ENCODE measurements at regions not wholly inside any gene's neighbourhood (a gene's known extent, or its start where the extent isn't known, plus 50 kb on each side); places are given as distances from the start of the nearest gene placed in this dataset.

- no peak for TF ChIP-seq CTCF (IDR thresholded peaks at IDR 0.05; ENCODE audit: extremely low read depth, insufficient read depth, missing control alignments)
- in situ Hi-C loops (cut with MboI; ENCODE audit: low pct_unique_long_range_greater_than_20kb, low sequenced_read_pairs, unreplicated experiment) = no loop called here
- no peak for DNase-seq (ENCODE audit: low spot score)
These were observed 803.3 kb upstream of the CELF4 start for GRCh38 chr18:38368886-38369285.

- TF ChIP-seq CTCF (IDR thresholded peaks at IDR 0.05; ENCODE audit: extremely low read depth, insufficient read depth, missing control alignments) = no peak
- in situ Hi-C loops (cut with MboI; ENCODE audit: low pct_unique_long_range_greater_than_20kb, low sequenced_read_pairs, unreplicated experiment) = no loop called here
- DNase-seq (ENCODE audit: low spot score) = no peak
These were observed 802.6 kb upstream of the CELF4 start for GRCh38 chr18:38368246-38368645.

- no peak for DNase-seq (ENCODE audit: low spot score)
- in situ Hi-C loops (cut with MboI; ENCODE audit: low pct_unique_long_range_greater_than_20kb, low sequenced_read_pairs, unreplicated experiment) = no loop called here
- TF ChIP-seq CTCF (IDR thresholded peaks at IDR 0.05; ENCODE audit: extremely low read depth, insufficient read depth, missing control alignments) = no peak
These were observed 801.9 kb upstream of the CELF4 start for GRCh38 chr18:38367473-38367872.

GRCh38 chr18:38362286-38362792, 796.7 kb upstream of the CELF4 start:
- in situ Hi-C loops (cut with MboI; ENCODE audit: low pct_unique_long_range_greater_than_20kb, low sequenced_read_pairs, unreplicated experiment) = no loop called here

GRCh38 chr18:38358805-38359657, 793.4 kb upstream of the CELF4 start:
- no peak for DNase-seq (ENCODE audit: low spot score)
- in situ Hi-C loops (cut with MboI; ENCODE audit: low pct_unique_long_range_greater_than_20kb, low sequenced_read_pairs, unreplicated experiment) = no loop called here
- no peak for TF ChIP-seq CTCF (IDR thresholded peaks at IDR 0.05; ENCODE audit: extremely low read depth, insufficient read depth, missing control alignments)

More at GRCh38 chr18:38362286-38362792, 796.7 kb upstream of the CELF4 start:
- DNase-seq (ENCODE audit: low spot score) = no peak
- no peak for TF ChIP-seq CTCF (IDR thresholded peaks at IDR 0.05; ENCODE audit: extremely low read depth, insufficient read depth, missing control alignments)

GRCh38 chr18:38353149-38353548, 787.6 kb upstream of the CELF4 start:
- in situ Hi-C loops (cut with MboI; ENCODE audit: low pct_unique_long_range_greater_than_20kb, low sequenced_read_pairs, unreplicated experiment) = no loop called here
- no peak for DNase-seq (ENCODE audit: low spot score)
- TF ChIP-seq CTCF (IDR thresholded peaks at IDR 0.05; ENCODE audit: extremely low read depth, insufficient read depth, missing control alignments) = no peak
